T-helper 17 cell (primary cell): ENCODE measurements at regions not wholly inside any gene's neighbourhood (a gene's known extent, or its start where the extent isn't known, plus 50 kb on each side); places are given as distances from the start of the nearest gene placed in this dataset.
A peak's percentile ranks its signal among the peaks of the same experiment; 100 is the strongest.

Source experiments
- ATAC-seq: fragments of 150-1000 bp; cut with Tn5 transposase; 2 replicates; pipeline ENCODE4 v1.10.0; 2021; ENCODE audit warnings: mild to moderate bottlenecking, moderate library complexity
- DNase-seq, 3 donors: peaks; one replicate each; pipeline versions ENCODE4 v3.0.0 to v3.0.0-alpha.2; 2020 to 2021
- H3K9me3 ChIP-seq: one replicate; pipeline ENCODE4 v1.7.0; 2013; ENCODE audit warnings: low read length, mild to moderate bottlenecking; ENCODE audit not compliant: control insufficient read depth, poor library complexity, severe bottlenecking
- H3K27ac Mint-ChIP-seq: one replicate; pipeline ENCODE4 v1.8.0; 2022; ENCODE audit warnings: mild to moderate bottlenecking, moderate library complexity, mixed read lengths
- H3K27me3 Mint-ChIP-seq: one replicate; pipeline ENCODE4 v1.8.0; 2022; ENCODE audit warnings: mixed read lengths
- H3K36me3 Mint-ChIP-seq: one replicate; pipeline ENCODE4 v1.8.0; 2022; ENCODE audit warnings: low read depth, mixed read lengths
- H3K4me1 Mint-ChIP-seq: one replicate; pipeline ENCODE4 v1.8.0; 2022; ENCODE audit warnings: mild to moderate bottlenecking, mixed read lengths
- H3K4me3 Mint-ChIP-seq: one replicate; pipeline ENCODE4 v1.8.0; 2022; ENCODE audit warnings: mild to moderate bottlenecking, moderate library complexity, mixed read lengths

DNA sequence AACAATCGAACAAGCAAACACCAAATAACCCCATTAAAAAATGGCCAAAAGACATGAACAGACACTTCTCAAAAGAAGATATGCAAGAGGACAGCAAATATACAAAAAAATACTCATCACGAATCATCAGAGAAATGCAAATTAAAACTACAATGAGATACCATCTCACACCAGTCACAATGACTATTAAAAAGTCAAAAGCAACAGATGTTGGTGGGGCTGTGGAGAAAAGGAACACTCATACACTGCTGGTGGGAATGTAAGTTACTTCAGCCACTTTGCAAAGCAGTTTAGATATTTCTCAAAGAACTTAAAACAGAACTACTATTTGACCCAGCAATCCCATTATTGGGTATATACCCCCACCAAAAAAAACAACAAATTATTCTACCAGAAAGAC is 51.3 kb upstream of the FLI1 start:
- DNase-seq (no peak), ATAC-seq (no peak)
- H3K9me3 ChIP-seq: no peaks in the 10 kb centered on the region
- H3K4me1 Mint-ChIP-seq: peaks cover 23% of the 10 kb centered on the region
- H3K4me3 Mint-ChIP-seq: no peak overlapping the region
- H3K36me3 Mint-ChIP-seq: no peaks in the 10 kb centered on the region
- H3K27ac Mint-ChIP-seq: no peak overlapping the region
- H3K27me3 Mint-ChIP-seq: peaks cover 4% of the 10 kb centered on the region

DNA sequence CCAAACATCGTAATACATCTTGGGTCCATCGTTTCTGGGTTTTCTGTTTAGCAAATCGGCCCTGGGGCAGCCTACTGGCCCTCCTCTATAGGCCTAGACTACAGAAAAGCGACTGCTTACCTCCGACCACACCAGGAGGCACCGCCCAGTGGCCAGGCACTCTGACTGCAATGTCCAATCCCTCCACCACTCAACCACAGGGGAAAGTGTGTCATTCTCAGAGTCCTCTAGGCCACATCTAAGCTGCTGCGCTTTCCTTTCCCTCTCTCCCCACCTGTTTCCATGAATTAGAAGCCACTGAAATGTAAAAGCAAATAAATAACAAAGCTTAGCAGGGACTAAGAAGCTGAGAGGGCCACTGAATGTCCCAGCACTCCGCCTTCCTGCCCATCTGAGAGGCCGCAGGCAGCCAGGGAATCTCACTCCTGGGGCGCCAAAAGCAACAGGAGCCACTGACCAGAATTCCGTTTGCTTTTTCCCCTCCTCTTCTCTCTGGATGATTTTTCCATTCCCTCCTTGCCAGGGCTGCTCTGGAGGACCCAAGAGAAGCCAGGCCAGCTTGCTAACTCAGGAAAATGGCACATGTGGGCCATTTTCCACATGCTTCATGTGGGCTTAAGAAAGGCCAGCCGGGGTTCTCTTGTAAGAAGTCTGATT is 50.1 kb upstream of the FLI1 start:
- H3K27ac Mint-ChIP-seq: no peak overlapping the region
- H3K36me3 Mint-ChIP-seq: no peaks in the 10 kb centered on the region
- DNase-seq (no peak), ATAC-seq (peak; percentile 30)
- H3K9me3 ChIP-seq: no peaks in the 10 kb centered on the region
- no peak overlapping the region for H3K4me3 Mint-ChIP-seq
- H3K4me1 Mint-ChIP-seq: peaks cover 19% of the 10 kb centered on the region
- H3K27me3 Mint-ChIP-seq: peaks cover 4% of the 10 kb centered on the region
